Common myeloid progenitor, CD34-positive (primary cell): ENCODE measurements at regions not wholly inside any gene's neighbourhood (a gene's known extent, or its start where the extent isn't known, plus 50 kb on each side); places are given as distances from the start of the nearest gene placed in this dataset.
"Not testable (repeated sequence)": the region's sequence is repeated elsewhere in the genome, so short reads cannot be mapped to it uniquely, and the experiment has no call there.

ENCODE experiments used
- CTCF ChIA-PET: fragments of 350-600 bp; sonication (Branson Sonifier 250); formaldehyde crosslinking; loops from one replicate; lab custom pipeline; 2021; ENCODE audit warnings: antibody characterized with exemption; lab: Charles Lee
- POLR2A ChIA-PET: fragments of 350-600 bp; sonication (Branson Sonifier 250); formaldehyde crosslinking; loops from one replicate; lab custom pipeline; 2021; ENCODE audit warnings: antibody characterized with exemption; lab: Charles Lee
- DNase-seq, 3 donors: peaks; one replicate each; pipeline versions ENCODE4 v3.0.0 to v3.0.0-alpha.2; 2013
- H3K27ac ChIP-seq, 2 experiments: 1 replicate in 1 of 2; 2 replicates in 1 of 2; pipeline ENCODE4 v1.7.0; 2013; ENCODE audit warnings: inconsistent platforms in 2 of 2, low read length in 2 of 2, mild to moderate bottlenecking in 2 of 2, low read depth in 1 of 2, moderate library complexity in 1 of 2; ENCODE audit not compliant: severe bottlenecking in 2 of 2, insufficient read depth in 1 of 2, poor library complexity in 1 of 2
- H3K27me3 ChIP-seq, 5 experiments: replicated peaks in 2 of 5; 1 replicate in 3 of 5; 2 replicates in 2 of 5; pipeline versions ENCODE4 v1.6.1 to v1.7.0; 2013; ENCODE audit warnings: low read length in 4 of 5, mild to moderate bottlenecking in 2 of 5, moderate library complexity in 2 of 5, inconsistent platforms in 1 of 5; ENCODE audit not compliant: insufficient read depth in 5 of 5, control insufficient read depth in 4 of 5
- H3K36me3 ChIP-seq, 4 experiments: 1 replicate in 2 of 4; 2 replicates in 2 of 4; pipeline versions ENCODE4 v1.6.1 to v1.7.0; 2013; ENCODE audit warnings: low read length in 3 of 4, control low read depth in 1 of 4, mild to moderate bottlenecking in 1 of 4; ENCODE audit not compliant: control insufficient read depth in 4 of 4, insufficient read depth in 4 of 4
- H3K4me1 ChIP-seq, 4 experiments: 1 replicate in 3 of 4; 2 replicates in 1 of 4; pipeline versions ENCODE4 v1.6.1 to v1.7.1; 2013; ENCODE audit warnings: low read length in 3 of 4, mild to moderate bottlenecking in 3 of 4, control low read depth in 1 of 4, inconsistent platforms in 1 of 4, moderate library complexity in 1 of 4; ENCODE audit not compliant: control insufficient read depth in 4 of 4, insufficient read depth in 4 of 4; ENCODE audit errors: control extremely low read depth in 1 of 4
- H3K4me3 ChIP-seq, 7 experiments: 1 replicate in 4 of 7; 2 replicates in 3 of 7; pipeline versions ENCODE4 v1.5.1 to v1.7.0; 2013; ENCODE audit warnings: mild to moderate bottlenecking in 7 of 7, low read length in 6 of 7, moderate library complexity in 6 of 7, inconsistent platforms in 2 of 7, low read depth in 2 of 7, control low read depth in 1 of 7; ENCODE audit not compliant: insufficient read depth in 4 of 7, control insufficient read depth in 1 of 7; ENCODE audit errors: extremely low read depth in 1 of 7
- H3K9me3 ChIP-seq, 5 experiments: 1 replicate in 4 of 5; 2 replicates in 1 of 5; pipeline versions ENCODE4 v1.6.1 to v1.7.1; 2013; ENCODE audit warnings: low read length in 4 of 5, mild to moderate bottlenecking in 2 of 5, inconsistent platforms in 1 of 5, low read depth in 1 of 5, moderate library complexity in 1 of 5; ENCODE audit not compliant: control insufficient read depth in 4 of 5, insufficient read depth in 2 of 5; ENCODE audit errors: control extremely low read depth in 1 of 5
- WGBS: methylation state at CpG from one replicate; pipeline ENCODE4 v1.1.5; 2013; ENCODE audit not compliant: insufficient coverage; 5-methylcytosine and 5-hydroxymethylcytosine counted together

- Histone ChIP-seq H3K4me1 (no peaks in the 10 kb centered on the region), H3K9me3 (no peaks in the 10 kb centered on the region), H3K36me3 (no peaks in the 10 kb centered on the region), H3K27me3 (no peaks in the 10 kb centered on the region), H3K4me3 (no peak overlapping the region), H3K27ac (no peak overlapping the region)
- CTCF ChIA-PET, result no interaction called here
- no peak for DNase-seq
- WGBS, result no CpG with 5 or more reads among the region's 3 CpGs
- POLR2A ChIA-PET, result interaction anchor here (0.9 kb wide), 1 partner anchor 338 kb away, joined by 3 read pairs; no protein-coding TSS in a partner anchor
These were observed 1335.7 kb downstream of the PLA2G4A start for GRCh38 chr1:188164459-188164858.

DNA sequence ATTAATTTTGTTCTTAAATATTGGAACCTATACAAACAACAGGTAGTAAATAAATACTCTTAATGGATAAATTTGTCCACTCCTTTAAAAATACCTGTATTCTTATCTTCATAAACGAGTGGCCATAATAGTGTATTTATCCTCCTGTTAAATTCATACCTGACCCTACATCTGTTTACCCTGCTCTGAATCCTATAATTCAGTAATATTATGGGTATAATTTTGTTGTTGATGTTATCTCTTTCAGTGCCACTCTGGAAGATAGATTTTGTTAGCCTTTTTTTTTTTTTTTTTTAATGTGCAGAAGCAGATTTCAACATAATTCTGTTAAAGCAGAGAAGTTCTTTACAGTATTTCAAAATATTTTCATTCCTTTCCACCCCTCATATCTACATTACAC, 1337.9 kb downstream of the PLA2G4A start:
- no peaks in the 10 kb centered on the region for H3K4me1 ChIP-seq
- no peak for DNase-seq
- CTCF ChIA-PET, result no interaction called here
- no peaks in the 10 kb centered on the region for H3K27me3 ChIP-seq
- no peaks in the 10 kb centered on the region for H3K36me3 ChIP-seq
- WGBS, result no CpG with 5 or more reads among the region's 1 CpG
- H3K27ac ChIP-seq, result no peak overlapping the region
- no peak overlapping the region for H3K4me3 ChIP-seq
- H3K9me3 ChIP-seq, result no peaks in the 10 kb centered on the region
- POLR2A ChIA-PET, result no interaction called here

DNA sequence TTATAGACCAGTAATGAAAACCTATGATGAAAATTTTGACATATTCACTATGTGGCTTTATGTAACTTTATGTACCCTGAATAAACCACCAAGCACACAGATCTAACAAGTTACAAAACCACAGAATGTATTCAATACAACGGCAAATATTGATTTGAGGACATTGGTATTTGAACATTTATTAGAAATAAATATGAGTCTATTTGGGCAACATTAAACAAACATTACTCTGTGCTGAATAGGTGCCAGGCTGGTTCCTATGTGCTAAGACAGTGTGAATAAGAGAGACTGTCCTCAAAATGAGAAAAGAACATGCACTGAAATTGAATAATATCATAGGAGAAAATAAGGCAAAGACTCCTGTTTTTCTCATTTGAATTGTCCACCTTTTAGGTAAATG, 1341.2 kb downstream of the PLA2G4A start:
- ChIA-PET POLR2A (no interaction called here), CTCF (no interaction called here)
- no peak overlapping the region for H3K27ac ChIP-seq
- no peak for DNase-seq
- WGBS, result no CpG with 5 or more reads among the region's 1 CpG
- H3K9me3 ChIP-seq, result no peaks in the 10 kb centered on the region
- no peaks in the 10 kb centered on the region for H3K36me3 ChIP-seq
- H3K27me3 ChIP-seq, result no peaks in the 10 kb centered on the region
- H3K4me3 ChIP-seq, result no peak overlapping the region
- H3K4me1 ChIP-seq, result no peaks in the 10 kb centered on the region

- CTCF ChIA-PET, result no interaction called here
- H3K27ac ChIP-seq, result no peak overlapping the region
These were observed 1341.7 kb downstream of the PLA2G4A start for GRCh38 chr1:188170411-188170810.

DNA sequence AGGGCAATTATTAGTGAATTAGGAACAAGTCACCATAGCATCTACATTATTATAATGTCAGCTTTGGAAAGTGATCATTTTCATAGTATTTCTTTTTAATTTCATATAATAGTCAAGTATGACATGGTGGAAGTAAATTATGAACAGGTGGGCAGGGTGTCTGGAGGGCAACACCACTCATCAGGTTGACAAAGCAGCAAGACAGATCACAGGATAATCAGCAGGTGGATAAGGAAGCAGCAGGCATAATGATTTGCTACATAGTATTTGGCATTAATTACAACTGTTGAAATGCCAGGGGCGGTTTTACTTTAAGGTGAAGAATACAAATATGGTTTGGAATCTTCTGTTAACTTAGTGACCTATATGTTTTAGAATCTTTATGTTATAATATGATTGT, 1342.2 kb downstream of the PLA2G4A start:
- Histone ChIP-seq H3K27me3 (no peaks in the 10 kb centered on the region), H3K27ac (no peak overlapping the region), H3K4me3 (no peak overlapping the region), H3K36me3 (no peaks in the 10 kb centered on the region), H3K9me3 (no peaks in the 10 kb centered on the region), H3K4me1 (no peaks in the 10 kb centered on the region)
- ChIA-PET CTCF (no interaction called here), POLR2A (no interaction called here)
- 83% methylated on average over 1 of the region's 1 CpG for WGBS
- DNase-seq, result no peak

More at GRCh38 chr1:188170411-188170810, 1341.7 kb downstream of the PLA2G4A start:
- POLR2A ChIA-PET, result no interaction called here
- DNase-seq, result no peak
- Histone ChIP-seq H3K36me3 (no peaks in the 10 kb centered on the region), H3K9me3 (no peaks in the 10 kb centered on the region), H3K27me3 (no peaks in the 10 kb centered on the region), H3K4me3 (no peak overlapping the region), H3K4me1 (no peaks in the 10 kb centered on the region)
- 100% methylated on average over 1 of the region's 1 CpG for WGBS

DNA sequence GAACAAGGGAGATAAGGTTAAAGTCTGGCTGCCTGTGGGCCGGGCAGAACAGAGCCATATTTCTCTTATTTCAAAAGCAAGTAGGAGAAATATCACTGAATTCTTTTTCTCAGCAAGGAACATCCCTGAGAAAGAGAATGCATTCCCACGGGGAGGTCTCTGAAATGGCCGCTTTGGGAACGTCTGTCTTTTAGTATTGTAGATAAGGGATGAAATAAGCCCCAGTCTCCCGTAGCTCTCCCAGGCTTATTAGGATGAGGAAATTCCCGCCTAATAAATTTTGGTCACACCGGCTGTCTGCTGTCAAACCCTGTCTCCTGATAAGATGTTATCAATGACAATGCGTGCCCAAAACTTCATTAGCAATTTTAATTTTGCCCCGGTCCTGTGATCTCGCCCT, 1353.3 kb downstream of the PLA2G4A start:
- H3K4me1 ChIP-seq, CTCF ChIA-PET, DNase-seq, H3K27ac ChIP-seq, H3K4me3 ChIP-seq, H3K36me3 ChIP-seq, H3K27me3 ChIP-seq, H3K9me3 ChIP-seq, POLR2A ChIA-PET: not testable (repeated sequence)
- 96% methylated on average over 4 of the region's 10 CpGs for WGBS

DNA sequence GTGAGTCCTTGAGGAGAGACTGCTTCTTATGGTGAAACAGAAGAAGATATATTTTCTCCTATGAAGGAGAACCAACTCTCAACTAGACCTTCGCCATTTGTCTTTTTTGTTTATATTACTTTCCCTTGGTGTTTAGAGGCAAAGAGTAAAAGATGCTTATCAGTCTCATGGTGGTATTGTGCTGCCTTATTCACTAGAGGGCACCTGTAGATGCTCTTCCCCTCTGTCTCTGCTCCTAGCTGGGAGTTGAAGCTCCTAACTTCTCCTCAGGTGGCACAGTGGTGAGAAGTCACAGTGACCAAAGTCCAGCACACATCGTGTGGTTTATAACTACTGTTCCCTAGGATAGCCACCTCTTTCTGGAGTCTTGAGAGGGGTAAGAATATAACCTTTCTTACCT, 1359.6 kb downstream of the PLA2G4A start:
- no CpG with 5 or more reads among the region's 2 CpGs for WGBS
- Histone ChIP-seq H3K36me3 (no peaks in the 10 kb centered on the region), H3K9me3 (no peaks in the 10 kb centered on the region), H3K27ac (no peak overlapping the region), H3K4me1 (peaks cover 0 to 4% (median 0%) of the 10 kb centered on the region in 4 experiments), H3K4me3 (no peak overlapping the region), H3K27me3 (no peaks in the 10 kb centered on the region)
- ChIA-PET POLR2A (no interaction called here), CTCF (interaction anchor here (0.5 to 0.7 kb wide), 2 partner anchors 13 to 1994 kb away, joined by 3 read pairs; no protein-coding TSS in a partner anchor)
- no peak for DNase-seq
